ENCODE measurements at regions not wholly inside any gene's neighbourhood (a gene's known extent, or its start where the extent isn't known, plus 50 kb on each side); places are given as distances from the start of the nearest gene placed in this dataset.

GRCh38 chr3:84304214-84304613, 654.6 kb upstream of the CADM2 start:
- TF ChIP-seq CTCF (conservative IDR thresholded peaks at IDR 0.05; ENCODE audit: low read length) (no peak), EZH2phosphoT487 (IDR thresholded peaks at IDR 0.05; ENCODE audit: borderline replicate concordance) (no peak)
